ENCODE measurements at regions not wholly inside any gene's neighbourhood (a gene's known extent, or its start where the extent isn't known, plus 50 kb on each side); places are given as distances from the start of the nearest gene placed in this dataset.

DNA sequence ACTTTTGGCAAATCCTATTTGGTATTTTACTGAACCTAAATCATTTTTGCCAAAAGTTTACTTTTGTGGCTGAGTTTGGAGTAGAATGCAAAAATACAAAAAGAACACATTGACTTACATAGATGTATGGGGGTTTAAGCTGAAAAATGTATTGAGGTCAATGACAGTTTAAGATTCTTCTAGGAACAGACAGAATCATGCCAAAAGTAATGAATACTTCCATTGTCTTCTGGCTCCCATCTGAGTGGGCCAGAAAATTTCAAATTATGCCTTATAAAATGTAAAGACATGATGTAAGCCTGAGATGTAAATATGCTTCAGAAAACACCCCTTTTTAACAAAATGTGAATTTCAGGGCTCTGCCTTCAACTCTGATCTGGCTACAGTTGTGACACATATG is 375.1 kb upstream of the DPH6 start:
- TF ChIP-seq, protein P1, sequence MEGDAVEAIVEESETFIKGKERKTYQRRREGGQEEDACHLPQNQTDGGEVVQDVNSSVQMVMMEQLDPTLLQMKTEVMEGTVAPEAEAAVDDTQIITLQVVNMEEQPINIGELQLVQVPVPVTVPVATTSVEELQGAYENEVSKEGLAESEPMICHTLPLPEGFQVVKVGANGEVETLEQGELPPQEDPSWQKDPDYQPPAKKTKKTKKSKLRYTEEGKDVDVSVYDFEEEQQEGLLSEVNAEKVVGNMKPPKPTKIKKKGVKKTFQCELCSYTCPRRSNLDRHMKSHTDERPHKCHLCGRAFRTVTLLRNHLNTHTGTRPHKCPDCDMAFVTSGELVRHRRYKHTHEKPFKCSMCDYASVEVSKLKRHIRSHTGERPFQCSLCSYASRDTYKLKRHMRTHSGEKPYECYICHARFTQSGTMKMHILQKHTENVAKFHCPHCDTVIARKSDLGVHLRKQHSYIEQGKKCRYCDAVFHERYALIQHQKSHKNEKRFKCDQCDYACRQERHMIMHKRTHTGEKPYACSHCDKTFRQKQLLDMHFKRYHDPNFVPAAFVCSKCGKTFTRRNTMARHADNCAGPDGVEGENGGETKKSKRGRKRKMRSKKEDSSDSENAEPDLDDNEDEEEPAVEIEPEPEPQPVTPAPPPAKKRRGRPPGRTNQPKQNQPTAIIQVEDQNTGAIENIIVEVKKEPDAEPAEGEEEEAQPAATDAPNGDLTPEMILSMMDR (conservative IDR thresholded peaks at IDR 0.05), result no peak
- H3K27ac ChIP-seq, result no peak overlapping the region

DNA sequence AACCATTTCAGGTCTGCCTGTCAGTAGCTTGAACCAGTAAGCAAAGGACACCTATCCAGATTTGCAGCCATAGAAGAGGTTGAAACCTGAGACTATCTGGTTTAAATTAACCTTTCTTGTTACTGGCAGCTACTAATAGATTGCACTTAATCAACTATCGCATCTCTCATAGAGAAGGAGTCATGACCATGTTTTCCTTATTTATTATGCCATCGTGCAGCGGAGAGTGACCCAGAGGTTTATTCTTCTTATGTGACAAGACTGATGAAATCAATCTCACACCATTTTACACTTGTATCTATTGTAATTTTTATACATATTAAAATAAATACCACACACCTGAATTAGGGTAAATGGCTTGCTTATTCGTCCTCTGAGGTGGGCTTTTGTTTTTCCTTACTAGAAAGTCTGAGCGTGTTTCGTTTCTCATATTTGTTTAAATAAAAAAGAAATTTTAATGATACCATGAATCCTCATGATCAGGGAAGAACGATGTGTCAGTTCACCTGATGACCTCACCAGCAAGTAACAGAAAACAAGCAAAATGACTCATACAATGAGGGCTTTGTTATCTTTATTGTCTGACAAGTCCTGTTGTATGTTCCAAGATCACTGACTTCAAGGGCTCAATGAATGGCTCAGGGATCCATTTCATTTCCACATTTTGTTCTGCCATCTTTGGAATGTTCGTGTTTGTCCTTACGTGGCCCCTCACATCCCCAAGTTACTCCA is 379.5 kb upstream of the DPH6 start:
- H3K27ac ChIP-seq, result no peak overlapping the region
- TF ChIP-seq, protein P1 (conservative IDR thresholded peaks at IDR 0.05), result no peak

DNA sequence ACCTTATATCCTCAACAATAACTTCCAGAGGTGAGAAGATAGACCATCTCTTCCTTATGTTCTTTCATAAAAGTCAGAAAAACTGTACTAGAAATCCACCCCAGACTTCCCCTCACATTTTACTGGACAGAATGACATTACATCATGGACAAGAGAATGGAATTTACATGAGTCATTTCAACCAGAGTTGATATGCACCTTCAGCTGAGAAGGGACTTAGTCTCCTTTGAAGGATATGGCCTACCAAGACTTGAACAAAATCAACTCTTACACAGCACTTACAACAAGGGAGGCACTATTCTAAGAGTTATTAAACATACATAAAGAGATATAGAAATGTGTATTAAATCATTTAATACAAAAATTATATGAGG is 380.0 kb upstream of the DPH6 start:
- no peak overlapping the region for H3K27ac ChIP-seq
- TF ChIP-seq, protein P1 (conservative IDR thresholded peaks at IDR 0.05), result no peak

DNA sequence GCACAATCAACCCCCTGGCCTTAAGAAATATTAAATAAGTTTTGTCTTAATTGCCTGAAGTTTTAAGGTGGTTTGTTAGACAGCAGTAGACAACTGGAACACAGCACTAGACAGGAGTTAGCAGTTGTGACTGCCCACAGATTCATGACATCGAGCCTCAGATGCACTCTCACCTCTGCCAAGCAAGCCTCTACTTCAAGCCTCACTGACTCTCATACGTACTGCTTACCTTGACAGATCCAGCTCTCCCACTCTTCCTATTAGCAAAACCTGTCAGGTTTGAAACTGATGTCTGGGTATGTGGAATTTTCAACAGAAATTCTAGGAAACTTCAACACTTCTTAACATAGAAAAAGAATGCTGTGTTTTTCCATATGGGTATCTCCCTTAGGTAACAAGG is 382.9 kb upstream of the DPH6 start:
- H3K27ac ChIP-seq, result no peak overlapping the region
- TF ChIP-seq, protein P1 (conservative IDR thresholded peaks at IDR 0.05), result no peak

DNA sequence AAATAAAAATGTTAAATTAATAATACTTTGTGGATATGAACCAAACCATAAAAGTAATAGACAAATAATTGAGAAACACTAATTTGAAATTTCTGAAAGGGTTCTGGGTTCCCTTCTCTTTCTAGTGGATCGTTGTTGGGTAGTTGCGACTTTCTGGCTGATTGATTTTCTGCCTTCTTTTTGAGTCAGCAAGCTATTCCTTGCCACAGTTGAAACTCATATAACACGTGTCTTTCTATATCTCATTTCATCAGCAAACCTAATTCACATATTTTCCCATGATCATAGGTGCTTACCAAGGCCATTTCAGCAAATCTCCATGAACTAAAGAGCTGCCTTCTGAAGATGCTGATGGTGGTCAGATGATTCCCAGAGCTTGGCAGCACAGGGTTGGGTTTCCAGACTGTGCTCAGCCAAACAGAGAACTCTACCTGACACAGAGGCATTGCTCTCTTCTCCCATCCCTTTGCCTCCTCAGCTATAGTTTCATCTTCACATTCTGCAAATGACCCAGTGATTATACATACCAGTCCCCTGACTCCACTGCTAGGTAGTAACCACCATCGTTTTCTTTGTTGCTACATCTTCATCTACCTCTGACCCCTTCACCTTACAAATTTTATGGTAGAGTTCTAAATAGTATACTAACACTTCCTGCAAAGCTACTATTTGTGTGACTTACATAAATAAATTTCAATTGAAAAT is 383.9 kb upstream of the DPH6 start:
- H3K27ac ChIP-seq, result no peak overlapping the region
- TF ChIP-seq, protein P1 (conservative IDR thresholded peaks at IDR 0.05), result no peak

DNA sequence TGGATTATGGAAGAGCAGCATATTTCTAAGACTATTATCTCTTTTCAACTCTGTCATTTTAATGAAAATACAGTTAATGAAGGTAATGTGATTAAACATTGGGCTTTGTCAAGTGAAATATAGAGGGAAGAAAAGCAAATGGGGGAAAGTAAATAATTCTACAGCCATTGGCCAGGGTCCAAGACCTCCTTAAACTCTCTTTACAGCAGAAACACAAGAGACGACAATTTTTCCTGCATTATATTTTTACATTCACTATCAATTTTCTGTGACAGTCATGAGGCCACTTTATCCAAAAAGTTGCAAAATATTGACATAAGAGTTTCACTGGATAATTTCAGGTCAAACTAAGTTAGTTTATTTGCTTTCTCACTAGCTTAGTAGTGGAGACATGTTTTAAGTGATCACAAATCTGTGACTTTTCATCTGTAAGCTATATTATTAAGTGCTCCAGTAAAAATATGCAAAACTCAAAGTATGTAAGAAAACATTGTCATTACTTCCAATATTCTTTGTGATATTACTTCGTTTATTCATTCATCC is 385.9 kb upstream of the DPH6 start:
- H3K27ac ChIP-seq, result no peak overlapping the region
- TF ChIP-seq, protein P1 (conservative IDR thresholded peaks at IDR 0.05), result no peak

DNA sequence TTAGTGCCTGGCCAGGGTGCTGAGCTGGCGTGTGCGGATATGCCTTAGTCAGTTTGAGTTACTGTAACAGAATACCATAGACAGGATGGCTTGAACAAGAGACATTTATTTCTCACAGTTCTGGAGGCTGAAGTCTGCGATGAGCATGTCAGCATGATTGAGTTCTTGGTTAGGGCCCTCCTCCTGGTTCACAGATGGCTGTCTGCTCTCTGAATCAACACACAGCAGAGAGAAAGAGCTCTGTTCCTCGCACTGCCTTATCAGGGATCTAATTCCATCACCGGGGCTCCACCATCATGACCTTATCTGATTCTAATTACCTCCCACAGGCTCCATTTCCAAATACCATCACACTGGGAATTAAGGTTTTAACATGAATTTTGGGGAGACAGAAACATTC is 386.6 kb upstream of the DPH6 start:
- TF ChIP-seq, protein P1 (conservative IDR thresholded peaks at IDR 0.05), result no peak
- no peak overlapping the region for H3K27ac ChIP-seq
